ENCODE measurements at regions not wholly inside any gene's neighbourhood (a gene's known extent, or its start where the extent isn't known, plus 50 kb on each side); places are given as distances from the start of the nearest gene placed in this dataset.

DNA sequence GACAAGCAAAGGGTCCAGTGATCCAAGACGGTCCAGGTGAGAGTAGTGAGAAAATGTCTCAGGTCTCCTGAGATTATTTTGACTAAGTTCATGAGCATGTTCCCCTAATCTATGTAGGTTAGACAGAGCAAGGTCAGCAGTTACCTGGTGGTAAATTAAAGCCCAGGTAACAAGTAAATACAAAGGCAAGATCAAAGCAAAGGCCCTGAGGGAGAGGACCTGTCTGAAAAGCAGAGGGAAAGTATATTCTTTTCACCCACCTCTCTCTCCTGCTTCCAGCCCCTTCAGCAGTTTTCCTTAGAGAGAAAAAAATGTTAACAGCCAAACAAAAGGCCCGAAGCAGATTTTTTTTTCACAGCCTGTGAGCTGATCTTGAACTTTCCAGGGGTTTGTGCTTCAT is 302.7 kb downstream of the MAP2K6 start:
- DNase-seq = no peak
- H3K4me3 ChIP-seq = no peak overlapping the region
- 50 to 78% (median 74%) methylated on average over 2 of the region's 2 CpGs for WGBS, 5 donors
- intact Hi-C loops (cut with DNase I; ENCODE audit: low total_unique reads) = no loop called here
- TF ChIP-seq, protein P1, sequence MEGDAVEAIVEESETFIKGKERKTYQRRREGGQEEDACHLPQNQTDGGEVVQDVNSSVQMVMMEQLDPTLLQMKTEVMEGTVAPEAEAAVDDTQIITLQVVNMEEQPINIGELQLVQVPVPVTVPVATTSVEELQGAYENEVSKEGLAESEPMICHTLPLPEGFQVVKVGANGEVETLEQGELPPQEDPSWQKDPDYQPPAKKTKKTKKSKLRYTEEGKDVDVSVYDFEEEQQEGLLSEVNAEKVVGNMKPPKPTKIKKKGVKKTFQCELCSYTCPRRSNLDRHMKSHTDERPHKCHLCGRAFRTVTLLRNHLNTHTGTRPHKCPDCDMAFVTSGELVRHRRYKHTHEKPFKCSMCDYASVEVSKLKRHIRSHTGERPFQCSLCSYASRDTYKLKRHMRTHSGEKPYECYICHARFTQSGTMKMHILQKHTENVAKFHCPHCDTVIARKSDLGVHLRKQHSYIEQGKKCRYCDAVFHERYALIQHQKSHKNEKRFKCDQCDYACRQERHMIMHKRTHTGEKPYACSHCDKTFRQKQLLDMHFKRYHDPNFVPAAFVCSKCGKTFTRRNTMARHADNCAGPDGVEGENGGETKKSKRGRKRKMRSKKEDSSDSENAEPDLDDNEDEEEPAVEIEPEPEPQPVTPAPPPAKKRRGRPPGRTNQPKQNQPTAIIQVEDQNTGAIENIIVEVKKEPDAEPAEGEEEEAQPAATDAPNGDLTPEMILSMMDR (IDR thresholded peaks at IDR 0.05 in 8 of 11, conservative IDR thresholded peaks at IDR 0.05 in 3 of 11) = no peak
- TF ChIP-seq POLR2A (IDR thresholded peaks at IDR 0.05) (no peak), POLR2AphosphoS5 (IDR thresholded peaks at IDR 0.05) (no peak)
- no peaks in the 10 kb centered on the region for H3K9me3 ChIP-seq
- no peaks in the 10 kb centered on the region for H3K27me3 ChIP-seq (replicated peaks in 1 of 7)
- H3K27ac ChIP-seq = no peak overlapping the region
- no peaks in the 10 kb centered on the region for H3K4me1 ChIP-seq
- H3K36me3 ChIP-seq = no peaks in the 10 kb centered on the region

DNA sequence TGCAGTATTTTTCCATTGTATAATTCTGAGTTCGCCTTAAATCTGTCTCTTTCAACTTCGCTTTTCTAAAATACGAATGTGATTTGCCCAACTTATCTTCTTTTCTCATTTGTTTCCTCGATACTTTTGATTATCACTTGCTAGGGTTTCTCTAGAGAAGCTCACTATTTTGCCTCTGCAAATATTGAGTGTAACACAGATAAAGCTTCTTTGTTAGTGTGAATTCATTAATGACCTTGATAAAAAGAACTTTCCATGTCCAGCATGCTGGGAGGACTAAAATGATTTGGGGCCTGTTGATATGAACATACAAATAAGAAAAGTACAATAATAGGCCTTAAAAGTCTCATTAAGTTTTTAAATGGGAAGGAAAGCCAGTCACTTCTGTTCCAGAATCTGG is 303.3 kb downstream of the MAP2K6 start:
- no peak for TF ChIP-seq POLR2A (IDR thresholded peaks at IDR 0.05)
- TF ChIP-seq, protein P1 (IDR thresholded peaks at IDR 0.05 in 8 of 11, conservative IDR thresholded peaks at IDR 0.05 in 3 of 11) = no peak
- TF ChIP-seq POLR2AphosphoS5 (IDR thresholded peaks at IDR 0.05) = no peak
- intact Hi-C loops (cut with DNase I; ENCODE audit: low total_unique reads) = no loop called here
- Histone ChIP-seq H3K9me3 (no peaks in the 10 kb centered on the region), H3K4me3 (no peak overlapping the region), H3K36me3 (no peaks in the 10 kb centered on the region), H3K4me1 (no peaks in the 10 kb centered on the region), H3K27me3 (replicated peaks in 1 of 7) (no peaks in the 10 kb centered on the region), H3K27ac (no peak overlapping the region)
- no peak for DNase-seq
- 87 to 95% (median 89%) methylated on average over 4 of the region's 4 CpGs for WGBS, 5 donors

DNA sequence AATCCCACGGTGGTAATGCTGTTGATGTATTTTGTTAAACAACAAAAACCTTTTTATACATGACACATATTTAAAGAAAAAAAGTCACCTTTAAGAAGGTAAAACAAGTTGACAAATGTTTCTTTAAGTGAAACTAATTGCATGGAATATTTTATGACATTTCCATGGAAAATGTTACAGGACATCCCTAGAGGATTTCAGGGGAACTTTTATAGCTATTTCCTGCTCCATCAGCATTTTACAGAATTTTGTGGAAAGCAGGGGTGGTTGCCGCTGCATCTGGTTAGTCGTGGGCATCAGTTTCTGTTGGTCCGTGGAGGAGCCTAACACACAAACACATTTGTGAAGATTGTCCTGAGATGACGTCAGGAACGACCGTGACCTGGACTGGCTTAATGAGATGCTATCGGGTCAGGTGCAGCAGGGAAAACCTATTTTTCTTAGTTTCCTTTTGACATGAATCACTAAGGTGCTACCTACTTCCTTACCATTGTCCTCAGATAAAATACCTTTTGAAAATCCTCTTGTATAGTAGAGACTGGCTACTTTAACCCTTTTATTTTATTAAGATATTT is 305.1 kb downstream of the MAP2K6 start:
- H3K27ac ChIP-seq = no peak overlapping the region
- H3K27me3 ChIP-seq (replicated peaks in 1 of 7) = no peaks in the 10 kb centered on the region
- no peaks in the 10 kb centered on the region for H3K4me1 ChIP-seq
- DNase-seq = no peak
- no peaks in the 10 kb centered on the region for H3K36me3 ChIP-seq
- 75 to 90% (median 79%) methylated on average over 8 of the region's 8 CpGs for WGBS, 5 donors
- H3K4me3 ChIP-seq = no peak overlapping the region
- TF ChIP-seq POLR2AphosphoS5 (IDR thresholded peaks at IDR 0.05) (no peak), POLR2A (IDR thresholded peaks at IDR 0.05) (no peak)
- TF ChIP-seq, protein P1 (IDR thresholded peaks at IDR 0.05 in 8 of 11, conservative IDR thresholded peaks at IDR 0.05 in 3 of 11) = no peak
- intact Hi-C loops (cut with DNase I; ENCODE audit: low total_unique reads) = no loop called here
- H3K9me3 ChIP-seq = no peaks in the 10 kb centered on the region

DNA sequence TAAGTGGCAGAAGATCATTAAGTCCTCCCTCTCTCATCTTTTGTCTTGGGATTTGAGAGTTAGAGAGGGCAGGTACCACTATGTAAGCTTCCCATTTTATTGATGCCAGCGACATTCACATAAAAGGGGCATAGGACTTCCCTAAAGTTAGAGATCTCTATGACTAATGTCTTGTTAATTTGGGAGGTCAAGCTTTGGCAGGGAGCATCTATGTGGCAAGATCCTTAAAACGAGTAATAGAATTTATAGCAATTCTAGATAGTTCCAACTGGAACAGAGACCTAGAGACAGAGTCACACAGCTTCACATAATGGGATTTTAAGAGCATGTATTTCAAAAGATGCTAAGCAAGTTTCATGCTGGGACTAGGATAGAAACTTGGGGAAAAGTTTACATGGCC is 308.0 kb downstream of the MAP2K6 start:
- no peaks in the 10 kb centered on the region for H3K9me3 ChIP-seq
- H3K27me3 ChIP-seq (replicated peaks in 1 of 7) = no peaks in the 10 kb centered on the region
- 78 to 85% (median 80%) methylated on average over 2 of the region's 2 CpGs for WGBS, 5 donors
- no peak overlapping the region for H3K4me3 ChIP-seq
- TF ChIP-seq POLR2A (IDR thresholded peaks at IDR 0.05) = no peak
- TF ChIP-seq POLR2AphosphoS5 (IDR thresholded peaks at IDR 0.05) = no peak
- TF ChIP-seq, protein P1 (IDR thresholded peaks at IDR 0.05 in 8 of 11, conservative IDR thresholded peaks at IDR 0.05 in 3 of 11) = no peak
- no peak for DNase-seq
- intact Hi-C loops (cut with DNase I; ENCODE audit: low total_unique reads) = no loop called here
- H3K4me1 ChIP-seq = no peaks in the 10 kb centered on the region
- no peak overlapping the region for H3K27ac ChIP-seq
- H3K36me3 ChIP-seq = no peaks in the 10 kb centered on the region
